ENCODE measurements at regions not wholly inside any gene's neighbourhood (a gene's known extent, or its start where the extent isn't known, plus 50 kb on each side); places are given as distances from the start of the nearest gene placed in this dataset.

DNA sequence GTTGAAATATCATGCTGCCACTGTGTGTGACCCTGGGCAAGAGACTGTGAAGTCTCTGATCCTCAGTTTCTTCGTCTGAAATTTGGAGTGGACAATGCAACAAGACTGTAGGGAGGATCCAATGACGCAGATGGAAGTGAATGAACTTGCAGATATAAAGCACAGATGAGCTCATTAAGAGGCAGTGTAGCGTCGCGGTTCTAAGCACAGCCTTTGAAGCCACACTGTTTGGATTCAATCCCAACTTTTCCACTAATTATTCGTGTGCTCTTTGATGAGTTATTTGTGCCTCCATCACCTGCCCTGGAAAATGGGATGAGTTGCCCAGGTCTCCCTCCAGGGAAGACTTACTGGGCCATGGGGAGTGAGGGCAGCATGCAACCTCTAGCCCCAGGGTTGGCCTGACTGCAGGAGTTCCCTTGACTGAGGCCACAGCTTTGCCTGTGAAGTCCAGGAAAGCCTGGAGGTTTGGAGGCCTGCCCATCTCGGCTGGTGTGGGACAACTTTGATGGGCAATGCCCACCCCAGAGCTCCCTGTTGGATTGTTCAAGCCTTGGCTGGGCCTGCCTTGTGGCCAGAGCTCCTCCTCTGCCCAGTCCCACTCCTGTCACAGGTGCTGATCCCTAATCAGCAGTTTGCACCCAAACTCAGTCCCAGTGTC lies 266.0 kb upstream of the B3GAT1 start:
- intact Hi-C loops (cut with DNase I): no loop called here
- no peak for DNase-seq
- Histone ChIP-seq H3K27ac (no peak overlapping the region), H3K4me3 (no peak overlapping the region), H3K36me3 (no peaks in the 10 kb centered on the region), H3K4me1 (no peaks in the 10 kb centered on the region), H3K9me3 (peaks cover 0 to 17% (median 0%) of the 10 kb centered on the region in 12 donors), H3K27me3 (peaks cover 0 to 35% (median 0%) of the 10 kb centered on the region in 9 donors)
- ATAC-seq: no peak
- 76 to 87% (median 83%) methylated on average over 7 of the region's 7 CpGs for WGBS, 4 donors
- TF ChIP-seq, protein P1, sequence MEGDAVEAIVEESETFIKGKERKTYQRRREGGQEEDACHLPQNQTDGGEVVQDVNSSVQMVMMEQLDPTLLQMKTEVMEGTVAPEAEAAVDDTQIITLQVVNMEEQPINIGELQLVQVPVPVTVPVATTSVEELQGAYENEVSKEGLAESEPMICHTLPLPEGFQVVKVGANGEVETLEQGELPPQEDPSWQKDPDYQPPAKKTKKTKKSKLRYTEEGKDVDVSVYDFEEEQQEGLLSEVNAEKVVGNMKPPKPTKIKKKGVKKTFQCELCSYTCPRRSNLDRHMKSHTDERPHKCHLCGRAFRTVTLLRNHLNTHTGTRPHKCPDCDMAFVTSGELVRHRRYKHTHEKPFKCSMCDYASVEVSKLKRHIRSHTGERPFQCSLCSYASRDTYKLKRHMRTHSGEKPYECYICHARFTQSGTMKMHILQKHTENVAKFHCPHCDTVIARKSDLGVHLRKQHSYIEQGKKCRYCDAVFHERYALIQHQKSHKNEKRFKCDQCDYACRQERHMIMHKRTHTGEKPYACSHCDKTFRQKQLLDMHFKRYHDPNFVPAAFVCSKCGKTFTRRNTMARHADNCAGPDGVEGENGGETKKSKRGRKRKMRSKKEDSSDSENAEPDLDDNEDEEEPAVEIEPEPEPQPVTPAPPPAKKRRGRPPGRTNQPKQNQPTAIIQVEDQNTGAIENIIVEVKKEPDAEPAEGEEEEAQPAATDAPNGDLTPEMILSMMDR (IDR thresholded peaks at IDR 0.05): no peak
- TF ChIP-seq POLR2A (IDR thresholded peaks at IDR 0.05): no peak

DNA sequence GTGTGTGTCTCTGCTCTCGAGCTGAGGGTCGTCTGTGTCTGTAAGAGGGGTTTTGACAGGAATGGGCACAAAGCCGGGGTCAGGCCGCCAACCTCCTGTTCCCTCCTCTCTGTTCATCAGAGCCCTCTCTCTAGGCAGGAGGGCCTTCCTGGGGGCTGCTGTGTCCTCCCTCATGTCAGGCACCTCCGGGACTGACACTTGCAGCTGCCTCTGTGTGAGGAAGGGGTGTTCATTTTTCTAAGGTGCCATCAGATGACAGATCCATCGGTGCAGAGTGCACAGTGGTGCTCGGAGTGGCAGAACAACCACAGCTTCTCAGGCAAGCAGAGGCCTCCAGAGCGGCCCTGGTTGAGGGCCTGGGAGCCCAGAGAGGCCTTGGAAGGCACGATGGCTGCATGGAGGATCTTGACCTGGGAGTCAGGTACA lies 265.4 kb upstream of the B3GAT1 start:
- intact Hi-C loops (cut with DNase I): no loop called here
- no peaks in the 10 kb centered on the region for H3K4me1 ChIP-seq
- H3K9me3 ChIP-seq: peaks cover 0 to 17% (median 0%) of the 10 kb centered on the region in 12 donors
- H3K27ac ChIP-seq: no peak overlapping the region
- WGBS, 4 donors: 72 to 84% (median 77%) methylated on average over 9 of the region's 9 CpGs
- H3K27me3 ChIP-seq: peaks cover 0 to 31% (median 0%) of the 10 kb centered on the region in 9 donors
- H3K36me3 ChIP-seq: no peaks in the 10 kb centered on the region
- ATAC-seq (no peak), DNase-seq (no peak)
- no peak for TF ChIP-seq POLR2A (IDR thresholded peaks at IDR 0.05)
- TF ChIP-seq, protein P1 (IDR thresholded peaks at IDR 0.05): no peak
- H3K4me3 ChIP-seq: no peak overlapping the region

DNA sequence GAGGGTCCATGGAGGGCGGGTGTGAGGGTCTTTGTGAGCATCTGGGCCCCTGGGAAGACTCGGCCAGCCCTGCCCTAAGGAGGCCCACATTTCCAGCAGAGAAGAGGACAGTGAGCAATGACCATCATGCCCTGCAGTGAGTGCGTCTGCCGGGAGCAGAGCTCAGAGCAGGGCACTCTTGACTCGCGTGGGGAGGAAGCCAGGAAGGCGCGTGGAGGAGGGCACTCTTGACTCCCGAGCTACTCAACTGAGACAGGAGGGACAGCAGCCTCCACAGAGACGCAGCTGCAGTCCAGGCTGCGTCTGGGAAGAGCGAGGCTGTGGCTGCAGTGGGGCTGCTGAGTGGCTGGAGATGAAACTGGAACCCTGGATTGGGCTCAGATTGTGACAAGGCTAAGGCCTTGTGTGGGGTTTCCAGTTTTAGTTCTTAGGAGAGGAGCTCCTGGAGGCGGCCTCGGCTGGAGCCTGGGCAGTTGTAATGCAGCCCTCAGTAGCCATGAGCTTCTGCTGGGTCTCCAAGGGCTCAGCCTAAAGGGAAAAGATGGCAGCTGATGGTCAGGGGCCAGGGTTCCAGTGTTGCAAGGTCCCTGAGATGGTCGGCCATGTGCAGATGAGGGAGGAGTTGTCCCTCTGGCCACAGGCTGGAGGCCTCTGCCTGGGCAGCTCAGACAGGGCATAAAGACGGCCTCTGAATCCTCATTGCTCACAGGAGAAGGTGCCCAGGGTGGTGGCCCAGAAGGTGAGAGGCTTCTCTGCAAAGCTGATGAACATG lies 264.7 kb upstream of the B3GAT1 start:
- Histone ChIP-seq H3K4me1 (no peaks in the 10 kb centered on the region), H3K9me3 (peaks cover 0 to 17% (median 0%) of the 10 kb centered on the region in 12 donors), H3K36me3 (no peaks in the 10 kb centered on the region), H3K27ac (no peak overlapping the region), H3K4me3 (no peak overlapping the region), H3K27me3 (peaks cover 0 to 25% (median 0%) of the 10 kb centered on the region in 9 donors)
- no peak for ATAC-seq
- TF ChIP-seq, protein P1 (IDR thresholded peaks at IDR 0.05): no peak
- TF ChIP-seq POLR2A (IDR thresholded peaks at IDR 0.05): no peak
- intact Hi-C loops (cut with DNase I): no loop called here
- DNase-seq: no peak
- 69 to 84% (median 82%) methylated on average over 16 of the region's 16 CpGs for WGBS, 4 donors

DNA sequence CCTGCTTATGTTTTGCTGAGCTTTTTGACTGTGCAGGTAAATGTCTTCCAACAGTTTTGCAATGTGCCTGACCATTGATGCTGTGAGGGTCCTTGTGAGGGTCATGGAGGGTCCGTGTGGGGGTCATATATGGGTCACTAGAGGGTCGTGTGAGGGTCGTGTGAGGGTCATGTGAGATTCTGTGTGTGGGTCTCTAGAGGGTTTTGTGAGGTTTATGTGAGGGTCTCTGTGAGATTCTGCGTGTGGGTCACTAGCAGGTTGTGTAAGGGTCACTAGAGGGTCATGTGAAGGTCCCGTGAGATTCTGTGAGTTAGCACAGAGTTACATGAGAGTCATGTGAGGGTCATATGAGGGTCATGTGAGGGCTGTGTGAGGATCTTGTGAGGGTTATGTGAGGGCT lies 263.9 kb upstream of the B3GAT1 start:
- DNase-seq (no peak), ATAC-seq (no peak)
- Histone ChIP-seq H3K27me3 (peaks cover 0 to 22% (median 0%) of the 10 kb centered on the region in 9 donors), H3K9me3 (peaks cover 0 to 17% (median 0%) of the 10 kb centered on the region in 12 donors), H3K27ac (no peak overlapping the region), H3K36me3 (no peaks in the 10 kb centered on the region), H3K4me3 (no peak overlapping the region), H3K4me1 (no peaks in the 10 kb centered on the region)
- intact Hi-C loops (cut with DNase I): no loop called here
- TF ChIP-seq, protein P1 (IDR thresholded peaks at IDR 0.05): no peak
- TF ChIP-seq POLR2A (IDR thresholded peaks at IDR 0.05): no peak
- WGBS, 4 donors: 60 to 79% (median 71%) methylated on average over 5 of the region's 5 CpGs

Data from heart left ventricle (tissue), 16 donors.